Neural crest cell (in vitro differentiated cells): ENCODE measurements at regions not wholly inside any gene's neighbourhood (a gene's known extent, or its start where the extent isn't known, plus 50 kb on each side); places are given as distances from the start of the nearest gene placed in this dataset.

Experiments
- DNase-seq: peaks from one replicate; pipeline ENCODE4 v3.0.0; 2021; ENCODE audit warnings: low read depth, mixed read lengths, low spot score
- H3K27ac Mint-ChIP-seq: one replicate; pipeline ENCODE4 v1.8.0; 2021; ENCODE audit warnings: mild to moderate bottlenecking, mixed read lengths; ENCODE audit not compliant: unreplicated experiment
- H3K27me3 Mint-ChIP-seq: 2 replicates; pipeline ENCODE4 v1.8.0; 2021; ENCODE audit warnings: low read depth, mild to moderate bottlenecking, mixed read lengths
- H3K36me3 Mint-ChIP-seq: 2 replicates; pipeline ENCODE4 v1.8.0; 2021; ENCODE audit warnings: low read depth, mild to moderate bottlenecking, mixed read lengths
- H3K4me1 Mint-ChIP-seq: 2 replicates; pipeline ENCODE4 v1.8.0; 2021; ENCODE audit warnings: mixed read lengths
- H3K4me3 Mint-ChIP-seq: one replicate; pipeline ENCODE4 v1.8.0; 2021; ENCODE audit warnings: mild to moderate bottlenecking, mixed read lengths
- H3K9me3 Mint-ChIP-seq: 2 replicates; pipeline ENCODE4 v1.8.0; 2021; ENCODE audit warnings: mixed read lengths
- TF ChIP-seq, protein P1 (sequence below): fragments of 200-600 bp; sonication (generic); conservative IDR thresholded peaks from 2 replicates; pipeline ENCODE4 v1.5.0; 2021; ENCODE audit warnings: antibody characterized with exemption, mild to moderate bottlenecking

DNA sequence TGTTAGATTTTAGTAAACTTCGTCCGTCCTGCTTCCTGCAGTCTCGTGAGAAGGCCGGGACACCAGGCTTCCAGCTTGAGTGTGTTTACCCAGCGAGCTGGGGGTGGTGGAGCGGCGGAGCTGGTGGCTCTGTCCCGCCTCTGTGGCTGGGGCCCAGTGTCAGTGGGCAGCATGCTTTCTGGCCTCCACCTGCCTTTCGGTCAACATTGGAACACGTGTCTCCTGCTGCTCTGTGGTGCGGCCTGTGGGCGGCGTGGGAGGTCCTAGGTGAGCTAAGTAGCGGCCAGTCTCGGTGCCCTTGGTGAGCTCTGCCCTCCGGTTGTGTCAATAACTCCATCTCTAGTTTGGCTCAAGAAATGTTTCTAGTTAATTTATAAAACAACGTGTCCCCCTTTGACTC is 125.9 kb downstream of the GADD45G start:
- DNase-seq, result no peak
- Mint-ChIP-seq H3K27ac (no peak overlapping the region), H3K36me3 (no peaks in the 10 kb centered on the region), H3K9me3 (no peaks in the 10 kb centered on the region), H3K4me3 (no peak overlapping the region), H3K4me1 (peaks cover 9% of the 10 kb centered on the region), H3K27me3 (no peaks in the 10 kb centered on the region)
- TF ChIP-seq, protein P1, sequence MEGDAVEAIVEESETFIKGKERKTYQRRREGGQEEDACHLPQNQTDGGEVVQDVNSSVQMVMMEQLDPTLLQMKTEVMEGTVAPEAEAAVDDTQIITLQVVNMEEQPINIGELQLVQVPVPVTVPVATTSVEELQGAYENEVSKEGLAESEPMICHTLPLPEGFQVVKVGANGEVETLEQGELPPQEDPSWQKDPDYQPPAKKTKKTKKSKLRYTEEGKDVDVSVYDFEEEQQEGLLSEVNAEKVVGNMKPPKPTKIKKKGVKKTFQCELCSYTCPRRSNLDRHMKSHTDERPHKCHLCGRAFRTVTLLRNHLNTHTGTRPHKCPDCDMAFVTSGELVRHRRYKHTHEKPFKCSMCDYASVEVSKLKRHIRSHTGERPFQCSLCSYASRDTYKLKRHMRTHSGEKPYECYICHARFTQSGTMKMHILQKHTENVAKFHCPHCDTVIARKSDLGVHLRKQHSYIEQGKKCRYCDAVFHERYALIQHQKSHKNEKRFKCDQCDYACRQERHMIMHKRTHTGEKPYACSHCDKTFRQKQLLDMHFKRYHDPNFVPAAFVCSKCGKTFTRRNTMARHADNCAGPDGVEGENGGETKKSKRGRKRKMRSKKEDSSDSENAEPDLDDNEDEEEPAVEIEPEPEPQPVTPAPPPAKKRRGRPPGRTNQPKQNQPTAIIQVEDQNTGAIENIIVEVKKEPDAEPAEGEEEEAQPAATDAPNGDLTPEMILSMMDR, result no peak

DNA sequence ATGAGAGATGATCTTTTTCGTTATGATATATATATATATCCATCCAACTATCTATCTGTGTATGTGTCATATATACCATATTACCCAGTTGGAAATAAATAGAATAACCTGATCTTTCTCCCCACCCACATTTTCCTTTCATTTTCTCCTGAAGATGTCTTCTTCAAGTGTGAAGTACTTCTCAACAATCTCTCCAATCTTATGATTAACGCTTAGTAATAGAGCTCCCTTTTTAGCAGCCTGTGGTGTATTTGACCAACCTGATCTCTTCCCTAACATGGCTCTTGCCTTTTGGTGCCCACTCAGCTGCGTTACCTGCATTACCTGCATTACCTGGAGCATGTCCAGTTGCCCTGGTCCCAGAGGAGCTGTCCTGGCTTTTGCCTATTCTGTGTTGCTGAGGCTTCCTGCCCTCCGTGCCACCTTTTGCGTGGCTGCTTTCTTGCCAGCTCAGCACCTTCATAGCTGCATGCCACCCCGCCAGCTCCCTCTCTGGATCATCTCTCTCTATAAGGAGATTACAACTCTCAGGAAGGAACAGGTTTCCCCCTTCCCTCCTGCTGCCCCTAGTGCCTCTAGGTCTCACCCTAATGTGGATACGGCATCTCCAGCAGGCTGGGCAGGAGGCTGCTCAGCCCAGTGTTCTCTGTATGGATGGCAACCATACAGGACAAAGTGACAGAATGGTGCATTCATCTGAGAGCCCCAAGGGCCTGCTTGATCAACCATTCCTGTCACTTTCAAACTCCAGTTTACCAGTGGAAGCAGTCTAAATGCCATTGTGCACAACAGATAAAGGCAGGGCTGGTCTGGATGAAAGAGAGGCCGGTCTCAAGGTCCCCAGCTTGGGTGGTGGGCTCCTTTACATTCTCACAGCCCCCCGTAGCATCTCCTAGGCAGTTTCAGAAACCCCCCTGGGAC is 126.7 kb downstream of the GADD45G start:
- H3K27me3 Mint-ChIP-seq, result no peaks in the 10 kb centered on the region
- H3K36me3 Mint-ChIP-seq, result no peaks in the 10 kb centered on the region
- peaks cover 9% of the 10 kb centered on the region for H3K4me1 Mint-ChIP-seq
- TF ChIP-seq, protein P1, result no peak
- H3K9me3 Mint-ChIP-seq, result no peaks in the 10 kb centered on the region
- no peak for DNase-seq
- no peak overlapping the region for H3K27ac Mint-ChIP-seq
- no peak overlapping the region for H3K4me3 Mint-ChIP-seq

DNA sequence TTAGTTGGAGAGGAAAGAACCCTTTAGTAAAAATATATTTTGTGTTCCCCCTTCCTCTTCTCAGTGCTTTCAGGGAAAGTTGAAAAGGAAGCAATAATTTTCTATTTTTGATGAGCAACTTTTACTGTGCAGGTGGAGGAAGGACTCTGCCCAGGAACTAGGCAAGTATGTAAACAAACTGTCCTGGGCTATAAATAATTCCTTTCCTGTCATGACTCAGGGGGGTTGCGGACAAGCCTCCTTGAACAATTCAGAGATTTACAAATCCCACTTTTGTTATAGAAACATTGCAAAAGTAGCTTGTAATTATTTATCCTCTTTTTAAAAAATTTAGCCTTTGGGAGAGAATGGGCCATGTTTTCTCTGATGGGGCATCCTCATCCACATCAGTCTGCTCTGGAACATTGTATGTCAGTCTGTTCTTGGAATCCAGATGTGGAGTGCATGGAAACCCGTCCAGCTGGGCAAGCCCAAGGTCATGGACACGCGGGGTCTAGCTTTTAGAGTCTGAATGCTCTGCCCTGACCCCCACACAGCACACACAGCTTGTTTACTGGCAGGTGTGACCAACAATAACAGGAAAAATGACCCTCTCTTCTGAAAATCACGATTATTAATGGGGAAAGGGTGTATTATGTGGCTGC is 127.6 kb downstream of the GADD45G start:
- no peak overlapping the region for H3K27ac Mint-ChIP-seq

DNA sequence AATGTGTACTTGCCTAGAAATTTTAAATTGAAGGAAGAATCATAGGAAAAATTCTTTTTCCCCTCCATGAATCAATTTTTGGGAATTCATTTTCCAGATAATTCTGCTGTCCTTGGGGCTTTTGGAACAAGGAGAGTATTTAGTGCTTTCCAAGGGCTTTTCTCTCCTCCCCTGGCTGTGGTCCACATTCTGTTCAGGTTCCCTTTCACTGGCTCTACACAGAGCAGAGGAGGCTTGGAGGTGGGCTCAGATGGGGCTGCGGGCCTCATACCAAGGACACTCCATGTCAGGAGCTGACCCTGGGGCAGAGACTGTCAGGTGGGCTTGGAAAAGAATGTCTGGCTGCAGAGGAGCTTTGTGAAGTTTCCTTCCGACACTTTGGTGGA is 128.1 kb downstream of the GADD45G start:
- TF ChIP-seq, protein P1, result no peak
- no peak overlapping the region for H3K4me3 Mint-ChIP-seq
- no peaks in the 10 kb centered on the region for H3K27me3 Mint-ChIP-seq

More for the DNA sequence above, 127.6 kb downstream of the GADD45G start:
- TF ChIP-seq, protein P1, result no peak
- DNase-seq, result no peak
- no peaks in the 10 kb centered on the region for H3K36me3 Mint-ChIP-seq
- H3K4me3 Mint-ChIP-seq, result no peak overlapping the region
- no peaks in the 10 kb centered on the region for H3K9me3 Mint-ChIP-seq
- no peaks in the 10 kb centered on the region for H3K27me3 Mint-ChIP-seq
- peaks cover 9% of the 10 kb centered on the region for H3K4me1 Mint-ChIP-seq

GRCh38 chr9:89734600-89735041 is 129.8 kb downstream of the GADD45G start:
- Mint-ChIP-seq H3K27ac (no peak overlapping the region), H3K36me3 (no peaks in the 10 kb centered on the region), H3K4me1 (peaks cover 9% of the 10 kb centered on the region), H3K9me3 (no peaks in the 10 kb centered on the region), H3K4me3 (no peak overlapping the region), H3K27me3 (peaks cover 8% of the 10 kb centered on the region)
- TF ChIP-seq, protein P1, result no peak
- no peak for DNase-seq

More for the DNA sequence above, 128.1 kb downstream of the GADD45G start:
- Mint-ChIP-seq H3K9me3 (no peaks in the 10 kb centered on the region), H3K4me1 (peaks cover 9% of the 10 kb centered on the region), H3K36me3 (no peaks in the 10 kb centered on the region), H3K27ac (no peak overlapping the region)
- DNase-seq, result no peak
